NCI-H1092 (cell line): ENCODE measurements at regions not wholly inside any gene's neighbourhood (a gene's known extent, or its start where the extent isn't known, plus 50 kb on each side); places are given as distances from the start of the nearest gene placed in this dataset.
A peak's percentile ranks its signal among the peaks of the same experiment; 100 is the strongest.
"Not testable (repeated sequence)": the region's sequence is repeated elsewhere in the genome, so short reads cannot be mapped to it uniquely, and the experiment has no call there.

Experiments used
- DNase-seq: peaks from one replicate; lab custom pipeline; 2025; lab: John Stamatoyannopoulos, UW

DNA sequence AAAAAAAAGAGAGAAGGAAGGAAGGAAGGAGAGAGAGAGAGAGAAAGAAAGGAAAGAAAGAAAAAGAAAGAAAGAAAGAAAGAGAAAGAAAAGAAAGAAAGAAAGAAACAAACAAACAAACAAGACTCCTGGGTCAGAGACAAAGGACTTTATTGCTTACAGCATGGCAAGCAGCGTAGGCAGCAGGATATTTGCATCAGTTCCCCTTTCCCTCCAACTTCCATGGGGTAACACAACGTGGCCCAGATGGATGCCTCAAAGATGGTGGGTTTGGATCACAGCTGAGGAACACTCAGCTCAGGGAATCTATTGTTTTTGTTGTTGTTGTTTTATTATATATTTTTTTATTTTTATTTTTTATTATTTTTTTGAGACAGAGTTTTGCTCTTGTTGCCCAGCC, 128.5 kb upstream of the VKORC1L1 start:
- DNase-seq, result no peak

DNA sequence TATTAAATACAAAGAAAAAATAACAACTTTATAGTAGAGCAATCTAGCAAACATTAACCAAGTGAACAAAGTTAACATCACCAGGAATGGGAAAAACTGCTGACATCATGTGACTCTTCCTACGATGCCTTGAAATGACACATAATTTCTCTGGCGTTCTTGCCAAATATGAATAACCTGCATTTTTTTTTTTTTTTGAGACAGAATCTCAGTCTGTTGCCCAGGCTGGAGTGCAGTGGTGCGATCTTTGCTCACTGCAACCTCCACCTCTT, 126.5 kb upstream of the VKORC1L1 start:
- DNase-seq, result no peak

DNA sequence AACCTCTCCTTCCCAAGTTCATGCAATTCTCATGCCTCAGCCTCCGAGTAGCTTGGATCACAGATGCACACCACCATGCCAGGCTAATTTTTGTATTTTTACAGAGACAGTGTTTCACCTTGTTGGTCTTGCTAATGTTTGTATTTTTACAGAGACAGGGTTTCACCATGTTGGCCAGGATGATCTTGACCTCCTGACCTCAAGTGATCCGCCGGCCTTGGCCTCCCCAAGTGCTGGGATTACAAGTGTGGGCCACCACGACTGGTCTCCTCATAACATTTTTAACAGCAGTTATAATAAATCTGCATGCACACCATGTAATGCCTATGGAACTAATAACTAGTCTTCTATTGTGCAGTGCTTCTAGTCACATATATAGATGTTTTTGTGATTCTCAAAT, 123.8 kb upstream of the VKORC1L1 start:
- DNase-seq, result no peak

DNA sequence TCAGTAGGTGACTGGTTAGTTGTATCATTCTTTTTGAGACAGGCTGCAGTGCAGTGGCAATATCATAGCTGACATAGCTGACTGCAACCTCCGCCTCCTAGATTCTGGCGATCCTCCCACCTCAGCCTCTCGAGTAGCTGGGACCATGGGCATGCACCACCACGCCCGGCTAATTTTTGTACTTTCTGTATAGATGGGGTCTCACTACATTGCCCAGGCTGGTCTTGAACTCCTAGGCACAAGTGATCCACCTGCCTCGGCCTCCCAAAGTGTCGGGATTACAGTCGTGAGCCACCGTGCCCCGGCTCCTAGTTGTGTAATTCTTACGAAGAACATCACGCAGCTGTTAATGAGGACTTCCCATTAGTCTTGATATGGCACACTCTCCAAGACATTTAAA, 123.4 kb upstream of the VKORC1L1 start:
- no peak for DNase-seq

DNA sequence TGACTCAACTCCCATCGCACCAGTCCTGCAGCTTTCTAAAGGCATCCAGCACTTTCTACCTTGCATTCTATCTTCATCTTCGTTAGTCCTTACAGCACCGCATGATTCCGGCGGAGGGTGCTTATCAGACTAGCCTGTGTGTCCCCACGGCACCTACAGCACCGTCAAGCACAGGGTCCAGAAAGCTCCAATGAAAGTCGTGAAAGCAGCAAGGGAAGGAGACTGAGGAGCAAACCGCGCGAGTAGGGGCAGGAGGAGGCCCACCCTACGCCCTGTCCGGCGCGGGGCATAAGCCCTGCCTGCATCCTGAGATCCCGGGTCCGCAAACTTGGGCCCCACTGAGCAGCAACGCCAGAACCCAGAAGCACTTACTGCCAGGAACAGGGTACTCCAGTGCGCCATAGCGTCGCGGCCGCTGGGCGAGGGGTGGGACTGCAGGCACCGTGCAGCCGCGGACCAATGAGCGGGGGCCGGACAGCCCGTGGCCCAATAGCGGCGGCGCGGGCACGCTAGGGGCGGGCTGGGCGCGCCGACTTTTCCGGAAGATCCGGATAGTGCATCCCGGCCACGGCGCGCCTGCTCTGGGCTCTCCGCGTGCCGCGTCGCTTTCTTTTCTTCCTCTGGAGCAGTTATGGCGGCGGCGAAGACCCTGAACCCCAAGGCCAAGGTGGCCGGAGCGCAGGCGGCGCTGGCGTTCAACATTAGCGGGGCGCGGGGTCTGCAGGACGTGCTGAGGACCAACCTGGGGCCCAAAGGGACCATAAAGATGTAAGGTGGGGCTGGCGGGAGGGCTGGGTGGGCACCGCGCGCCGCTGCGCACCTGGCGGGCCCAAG, 122.1 kb upstream of the VKORC1L1 start:
- peak; percentile 91 for DNase-seq

DNA sequence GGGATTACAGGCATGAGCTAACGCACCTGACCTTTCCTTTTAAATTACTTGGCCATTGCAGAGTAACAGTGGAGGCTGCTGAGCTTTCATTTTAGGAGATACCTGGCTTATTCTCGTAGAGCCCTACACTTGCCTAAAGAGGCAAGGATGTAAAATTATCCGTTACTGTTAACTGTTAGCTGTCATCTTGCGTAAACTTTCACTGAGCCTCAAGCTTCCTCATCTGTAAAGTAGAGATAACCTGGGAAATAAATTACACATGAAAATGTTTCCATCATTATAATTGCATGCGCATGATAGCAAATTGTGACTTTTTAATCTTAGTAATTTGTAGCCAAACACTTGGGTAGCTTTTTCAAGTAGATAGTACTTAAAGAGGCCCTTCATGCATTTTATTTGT, 118.8 kb upstream of the VKORC1L1 start:
- not testable (repeated sequence) for DNase-seq

DNA sequence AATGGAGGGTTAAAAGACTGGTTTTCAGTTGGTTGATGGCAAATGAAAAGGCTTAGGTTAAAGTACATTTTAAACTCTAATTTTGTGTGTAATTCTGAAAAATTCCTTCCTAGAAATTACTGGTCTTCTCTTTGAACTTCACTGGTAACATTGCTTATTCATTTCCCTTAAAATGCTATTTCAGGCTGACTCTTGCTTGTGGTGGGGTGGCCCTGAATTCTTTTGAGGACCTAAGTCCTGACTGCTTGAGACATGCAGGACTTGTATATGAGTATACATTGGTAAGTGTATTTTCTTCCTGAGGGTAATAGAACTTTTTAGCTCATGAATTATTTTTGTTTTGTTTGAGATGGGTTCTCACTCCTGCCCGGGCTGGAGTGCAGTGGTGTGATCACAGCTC, 113.9 kb upstream of the VKORC1L1 start:
- not testable (repeated sequence) for DNase-seq

DNA sequence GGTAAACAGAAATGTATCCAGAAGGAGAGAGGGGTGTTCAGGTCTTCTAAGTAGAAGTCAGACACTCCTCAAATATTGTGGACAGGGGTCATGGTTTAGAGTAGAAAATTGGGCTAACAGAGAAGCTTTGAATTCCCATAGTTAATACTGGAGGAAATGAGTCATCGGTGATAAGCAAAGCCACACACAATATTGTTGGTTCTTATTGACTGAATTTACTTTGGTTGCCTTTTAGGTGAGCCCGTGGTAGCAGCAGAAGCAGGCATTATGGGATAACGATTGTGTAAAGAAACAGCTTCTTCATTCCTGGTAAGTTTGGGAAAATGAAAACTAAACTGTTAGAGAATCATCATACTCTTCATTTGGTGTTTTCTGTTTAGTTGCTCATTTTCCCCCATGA, 110.2 kb upstream of the VKORC1L1 start:
- DNase-seq, result not testable (repeated sequence)

DNA sequence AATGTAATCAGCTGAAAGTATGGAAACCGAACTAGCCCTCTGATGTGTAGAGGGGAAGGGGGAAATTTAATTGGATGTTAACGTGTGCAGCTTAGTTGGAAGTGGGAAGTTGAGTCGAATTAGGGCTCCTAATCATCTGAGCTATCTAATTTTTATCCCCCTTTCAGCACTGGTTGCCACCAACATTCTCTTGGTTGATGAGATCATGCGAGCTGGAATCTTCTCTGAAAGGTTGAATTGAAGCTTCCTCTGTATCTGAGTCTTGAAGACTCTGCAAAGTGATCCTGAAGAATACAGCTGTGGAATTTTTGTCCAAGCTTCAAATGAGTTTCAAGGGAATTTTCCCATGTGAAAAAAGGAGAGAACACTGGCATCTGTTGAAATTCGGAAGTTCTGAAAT, 109.8 kb upstream of the VKORC1L1 start:
- not testable (repeated sequence) for DNase-seq

DNA sequence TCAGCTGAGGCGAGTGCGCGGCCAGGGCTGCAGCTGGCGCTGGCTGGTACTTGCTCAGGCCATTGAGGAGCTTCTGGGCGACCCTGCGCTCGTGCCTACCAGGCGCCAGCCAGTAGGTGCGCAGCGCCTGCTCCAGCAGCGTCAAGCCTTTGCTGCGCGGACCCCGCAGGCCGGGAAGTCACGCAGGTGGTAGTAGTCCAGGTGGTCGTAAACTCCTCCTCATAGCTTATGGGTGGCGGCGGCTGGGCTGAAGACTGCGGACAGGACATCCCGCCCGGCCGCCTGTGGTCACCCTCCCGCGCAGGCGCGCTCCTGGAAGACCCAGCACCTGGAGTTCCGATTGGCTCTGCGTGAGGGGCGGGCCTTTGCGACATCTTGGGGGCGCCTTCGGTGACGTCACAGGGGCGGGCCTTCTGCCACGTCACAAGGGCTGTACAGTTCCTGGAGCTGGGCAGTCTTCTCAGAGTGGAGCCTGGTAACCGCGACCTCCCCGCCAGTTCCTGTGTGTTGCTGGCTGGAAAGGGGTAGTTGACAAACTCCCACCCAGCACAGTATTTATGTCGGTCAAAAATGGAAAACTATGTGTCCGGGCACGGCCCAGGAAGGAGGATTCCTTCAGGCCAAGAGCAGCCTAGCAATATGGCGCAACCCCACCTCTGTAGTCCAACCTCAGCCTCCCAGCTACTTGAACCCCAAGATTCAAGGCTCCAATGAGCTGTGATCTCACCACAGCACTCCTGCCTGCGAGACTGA, 102.2 kb upstream of the VKORC1L1 start:
- DNase-seq, result peak; percentile 73

DNA sequence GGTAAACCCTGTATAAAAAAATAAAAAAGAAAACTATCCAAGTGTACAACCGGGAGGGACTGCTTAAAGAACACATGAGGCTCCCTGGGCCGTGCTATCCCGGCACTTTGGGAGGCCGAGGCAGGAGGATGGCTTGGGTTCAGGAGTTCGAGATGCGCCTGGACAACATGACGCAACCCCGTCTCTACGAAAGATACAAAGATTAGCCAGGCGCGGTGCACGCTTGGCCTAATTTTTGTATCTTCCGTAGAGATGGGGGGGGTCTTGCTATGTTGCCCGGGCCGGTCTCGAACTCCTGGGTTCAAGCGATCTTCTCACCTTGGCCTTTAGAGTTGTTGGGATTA, 101.7 kb upstream of the VKORC1L1 start:
- not testable (repeated sequence) for DNase-seq

DNA sequence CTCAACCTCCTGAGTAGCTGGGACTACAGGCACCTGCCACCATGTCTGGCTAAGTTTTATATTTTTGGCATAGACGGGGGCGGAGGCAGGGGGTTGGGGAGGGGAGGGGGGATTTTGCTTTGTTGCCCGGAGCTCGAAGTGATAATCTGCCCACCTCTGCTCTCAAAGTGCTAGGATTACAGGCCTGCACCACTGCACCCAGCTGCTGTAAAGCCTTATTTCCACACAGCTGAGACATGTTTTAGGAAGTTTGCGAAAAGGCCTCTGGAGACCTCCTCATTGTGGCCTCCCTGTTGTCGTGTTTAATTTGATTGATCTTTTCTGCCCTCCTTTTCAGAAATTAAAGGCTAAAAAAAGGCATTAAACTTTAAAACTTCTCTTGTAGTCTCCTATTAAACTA, 96.2 kb upstream of the VKORC1L1 start:
- DNase-seq, result not testable (repeated sequence)

DNA sequence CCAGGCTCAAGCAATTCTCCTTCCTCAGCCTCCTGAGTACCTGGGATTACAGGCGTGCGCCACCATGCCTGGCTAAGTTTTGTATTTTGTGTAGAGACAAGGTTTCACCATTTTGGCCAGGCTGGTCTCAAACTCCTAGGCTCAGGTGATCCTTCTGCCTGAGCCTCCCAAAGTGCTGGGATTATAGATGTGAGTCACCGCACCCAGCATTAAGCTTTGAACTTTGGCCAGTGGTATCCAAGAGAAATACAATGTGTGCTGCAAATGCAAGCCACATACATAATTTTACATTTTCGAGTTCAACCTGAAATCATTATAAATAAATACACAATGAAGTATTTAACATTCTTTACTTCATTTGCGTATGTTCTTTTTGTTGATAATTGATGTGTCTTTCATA, 82.9 kb upstream of the VKORC1L1 start:
- not testable (repeated sequence) for DNase-seq

DNA sequence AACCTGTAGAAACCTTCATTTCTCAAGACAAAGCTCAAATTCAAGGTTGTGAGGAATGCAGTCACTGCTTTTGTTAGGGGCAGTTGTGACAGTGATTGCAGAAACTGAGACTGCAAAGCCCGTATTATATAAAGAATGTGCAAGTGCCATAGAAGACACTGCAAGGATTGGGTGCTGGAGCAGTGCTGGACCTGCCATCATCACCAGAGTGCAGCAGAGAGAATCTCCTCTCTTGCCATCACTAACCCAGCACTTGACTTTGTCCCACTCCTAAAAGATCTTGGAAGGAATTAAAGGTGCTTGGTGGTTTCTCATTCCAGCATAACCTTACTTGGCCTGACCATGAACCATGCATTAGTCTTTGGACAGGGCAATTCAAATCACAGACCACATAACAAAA, 81.1 kb upstream of the VKORC1L1 start:
- not testable (repeated sequence) for DNase-seq

DNA sequence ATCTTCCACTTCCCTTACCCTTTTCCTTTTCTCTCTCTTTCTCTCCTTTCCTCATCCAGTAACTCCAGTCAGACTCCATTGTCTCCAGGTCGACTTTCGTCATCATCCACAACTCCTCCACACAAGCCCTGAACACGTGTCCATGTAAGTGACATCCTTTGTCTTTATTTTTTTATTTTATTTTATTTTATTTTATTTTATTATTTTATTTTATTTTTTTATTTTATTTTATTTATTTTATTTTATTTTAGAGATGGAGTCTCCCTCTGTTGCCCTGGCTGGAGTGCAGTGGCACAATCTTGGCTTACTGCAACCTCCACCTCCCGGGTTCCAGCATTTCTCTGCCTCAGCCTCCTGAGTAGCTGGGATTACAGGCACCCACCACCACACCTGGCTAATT, 80.1 kb upstream of the VKORC1L1 start:
- DNase-seq, result not testable (repeated sequence)

DNA sequence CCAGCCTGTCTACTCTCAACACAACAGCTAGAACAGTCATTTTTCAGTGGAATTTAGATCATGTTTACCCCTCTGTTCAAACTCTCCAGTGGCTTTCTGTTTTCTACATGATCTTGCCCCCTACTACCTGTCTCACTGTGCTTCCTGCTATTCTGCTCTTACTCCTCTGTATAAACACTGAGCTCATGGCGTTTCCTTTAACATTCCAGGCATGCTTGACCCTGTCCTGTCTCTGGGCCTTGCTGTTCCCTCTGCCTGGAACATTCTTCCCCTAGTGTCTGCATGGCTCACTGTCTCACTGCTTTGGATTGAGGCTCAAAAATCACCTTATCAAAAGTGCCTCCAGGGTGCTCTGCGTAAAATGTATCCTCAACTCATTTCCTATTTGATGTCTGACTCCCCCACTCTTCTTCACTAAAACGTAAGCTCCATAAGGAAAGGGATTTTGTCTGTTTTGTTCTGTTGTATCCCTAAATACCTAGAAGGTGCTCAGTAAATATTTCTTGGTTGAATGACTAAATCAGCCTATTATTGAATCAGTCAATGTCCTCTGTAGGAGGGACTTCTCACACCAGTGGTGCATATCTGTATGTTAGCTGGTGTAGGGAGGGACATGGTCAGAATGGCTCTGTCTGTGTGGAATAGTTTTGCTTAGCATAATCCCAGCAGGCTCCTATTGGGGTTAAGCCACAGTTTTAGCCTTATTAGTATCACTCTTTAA, 78.0 kb upstream of the VKORC1L1 start:
- not testable (repeated sequence) for DNase-seq

DNA sequence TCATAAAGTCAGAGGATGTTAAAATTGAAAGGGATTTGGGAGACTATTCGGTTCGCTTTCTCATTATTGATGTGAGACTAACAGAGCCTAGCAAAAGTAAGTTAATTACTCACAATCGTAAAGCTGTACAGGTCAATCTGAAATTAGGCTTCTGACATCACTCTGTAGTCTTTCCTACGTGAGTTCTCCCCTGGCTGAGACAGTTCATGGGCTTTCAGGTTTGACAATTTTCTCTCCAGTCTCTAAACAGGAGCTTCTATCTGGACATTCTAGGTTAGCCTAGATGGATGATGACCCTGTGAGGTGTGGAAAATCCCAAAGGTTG, 77.5 kb upstream of the VKORC1L1 start:
- DNase-seq, result not testable (repeated sequence)

DNA sequence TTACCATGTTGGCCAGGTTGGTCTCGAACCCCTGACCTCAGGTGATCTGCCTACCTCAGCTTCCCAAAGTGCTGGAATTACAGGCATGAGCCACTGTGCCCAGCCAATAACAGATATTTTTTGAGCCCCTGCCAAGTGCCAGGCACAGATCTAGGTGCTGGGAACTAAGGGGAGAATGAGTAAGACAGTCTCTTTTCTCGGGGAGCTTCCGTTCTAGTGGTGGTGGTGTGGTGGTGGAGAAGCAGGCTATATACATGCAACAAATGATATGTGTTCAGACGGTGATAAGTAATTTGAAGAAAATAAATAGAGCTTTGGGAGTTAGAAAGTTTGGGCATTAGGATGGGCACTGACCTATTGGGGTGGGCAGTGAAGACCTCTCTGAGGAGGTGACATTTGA, 76.7 kb upstream of the VKORC1L1 start:
- DNase-seq, result no peak

DNA sequence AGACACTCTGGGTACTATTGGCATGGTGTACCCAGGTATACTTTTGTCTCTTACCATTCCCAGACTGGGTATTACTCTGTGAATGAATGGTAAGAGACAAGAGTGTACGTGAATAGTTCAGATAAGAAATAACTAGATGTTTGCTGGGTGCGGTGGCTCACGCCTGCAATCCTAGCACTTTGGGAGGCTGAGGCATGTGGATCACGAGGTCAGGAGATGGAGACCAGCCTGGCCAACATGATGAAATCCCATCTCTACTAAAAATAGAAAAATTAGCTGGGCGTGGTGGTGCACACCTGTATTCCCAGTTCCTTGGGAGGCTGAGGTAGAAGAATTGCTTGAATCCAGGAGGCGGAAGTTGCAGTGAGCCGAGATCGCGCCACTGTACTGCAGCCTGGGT, 75.8 kb upstream of the VKORC1L1 start:
- DNase-seq, result not testable (repeated sequence)

DNA sequence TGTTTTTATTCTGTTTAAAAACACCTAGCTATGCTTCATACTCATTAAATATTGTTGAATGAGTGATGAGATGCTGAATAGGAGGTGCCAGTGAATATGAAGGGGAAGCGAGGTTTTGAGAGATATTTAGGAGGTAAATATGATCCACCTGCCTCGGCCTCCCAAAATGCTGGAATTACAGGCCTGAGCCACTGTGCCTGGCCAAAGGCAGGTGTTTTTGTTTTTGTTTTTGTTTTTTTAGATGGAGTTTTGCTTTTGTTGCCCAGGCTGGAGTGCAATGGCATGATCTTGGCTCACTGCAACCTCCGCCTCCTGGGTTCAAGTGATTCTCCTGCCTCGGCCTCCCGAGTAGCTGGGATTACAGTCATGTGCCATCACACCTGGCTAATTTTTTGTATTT, 75.3 kb upstream of the VKORC1L1 start:
- DNase-seq, result not testable (repeated sequence)

DNA sequence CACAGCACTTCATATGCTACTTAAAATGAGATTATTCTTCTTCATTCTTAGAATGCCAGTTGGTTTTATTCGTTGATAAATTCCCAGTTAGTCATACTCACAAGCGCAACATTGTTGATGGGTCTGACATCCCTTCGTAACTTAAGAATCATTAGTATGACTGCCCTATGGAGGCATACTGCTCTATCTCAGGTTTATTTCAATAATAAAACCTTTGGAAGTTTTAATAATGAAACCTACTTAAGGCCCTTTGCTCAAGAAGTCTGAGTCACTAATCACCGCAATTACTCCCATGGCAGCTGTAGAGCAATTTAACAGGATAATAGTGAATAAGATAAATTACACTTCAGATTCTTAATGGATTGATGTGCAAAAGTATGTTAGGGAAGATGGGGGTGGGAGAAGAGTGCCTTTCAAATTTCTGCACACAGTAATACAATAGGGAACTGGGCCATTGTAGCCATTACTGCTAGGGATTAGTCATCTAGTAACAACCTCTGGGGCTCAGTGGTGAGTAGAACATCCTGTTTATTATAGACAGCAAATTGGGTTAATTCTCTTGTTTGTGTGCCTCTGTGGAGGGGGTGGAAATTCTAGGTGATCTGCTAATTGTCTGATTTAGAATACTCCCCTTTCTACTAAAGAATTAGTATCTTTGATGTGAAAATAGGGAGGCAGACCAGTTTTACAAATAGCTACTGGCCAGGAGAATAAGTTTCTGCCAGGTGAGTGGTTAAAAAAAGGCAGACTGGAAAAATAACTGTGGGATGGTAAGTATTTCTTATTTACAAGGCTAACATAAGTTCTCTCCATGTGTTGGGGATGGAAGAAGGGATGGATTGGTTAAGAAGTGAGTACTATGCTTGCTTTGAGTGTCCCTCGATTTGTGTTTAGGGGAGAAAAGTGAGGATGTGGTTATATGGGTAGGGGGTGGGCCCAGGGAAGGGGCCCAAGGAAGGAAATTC, 74.5 kb upstream of the VKORC1L1 start:
- DNase-seq, result no peak

DNA sequence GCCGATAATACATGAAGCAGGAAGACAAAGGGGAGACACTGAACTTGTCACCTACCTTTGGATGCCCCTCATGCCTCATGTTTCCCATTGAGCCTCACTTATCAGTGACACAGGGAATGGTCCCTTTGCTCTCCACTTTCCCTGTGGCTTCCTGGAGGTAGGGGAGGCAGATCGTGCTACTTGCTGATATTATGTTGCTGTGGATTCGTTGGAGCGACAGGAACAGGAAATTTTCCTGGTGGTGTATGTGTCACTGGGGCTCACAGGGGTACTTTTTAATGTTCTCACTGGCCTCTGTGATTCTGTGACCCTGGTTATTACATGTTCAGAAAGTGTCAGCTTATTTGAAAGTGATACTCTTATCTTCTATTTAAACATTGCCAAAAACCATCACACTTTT, 72.7 kb upstream of the VKORC1L1 start:
- not testable (repeated sequence) for DNase-seq
